RWPE2 (cell line): ENCODE measurements at regions not wholly inside any gene's neighbourhood (a gene's known extent, or its start where the extent isn't known, plus 50 kb on each side); places are given as distances from the start of the nearest gene placed in this dataset.
"Not testable (repeated sequence)": the region's sequence is repeated elsewhere in the genome, so short reads cannot be mapped to it uniquely, and the experiment has no call there.

ENCODE experiments used
- ATAC-seq: fragments of 200-7000 bp; cut with Tn5 transposase; 3 replicates; pipeline ENCODE4 v1.9.1; 2021; ENCODE audit warnings: low read depth
- DNase-seq: peaks from one replicate; pipeline ENCODE4 v3.0.0-alpha.2; 2020; ENCODE audit warnings: low spot score
- H3K27ac ChIP-seq: fragments of 450-650 bp; 2 replicates; pipeline ENCODE4 v1.5.1; 2017; ENCODE audit warnings: mild to moderate bottlenecking; ENCODE audit not compliant: poor library complexity, severe bottlenecking
- H3K27me3 ChIP-seq: fragments of 250-450 bp; sonication (Bioruptor Pico); 2 replicates; pipeline ENCODE4 v1.5.1; 2021; ENCODE audit warnings: mild to moderate bottlenecking, moderate library complexity; ENCODE audit not compliant: insufficient read depth, poor library complexity, severe bottlenecking
- H3K36me3 ChIP-seq: fragments of 250-450 bp; sonication (Bioruptor Pico); 2 replicates; pipeline ENCODE4 v1.5.1; 2020; ENCODE audit warnings: low read depth, mild to moderate bottlenecking, moderate library complexity
- H3K4me1 ChIP-seq: fragments of 250-450 bp; sonication (Bioruptor Pico); 2 replicates; pipeline ENCODE4 v1.5.1; 2021; ENCODE audit warnings: mild to moderate bottlenecking, moderate library complexity; ENCODE audit not compliant: insufficient read depth, poor library complexity, severe bottlenecking
- H3K4me3 ChIP-seq: fragments of 250-450 bp; sonication (Bioruptor Pico); 2 replicates; pipeline ENCODE4 v1.5.1; 2021; ENCODE audit warnings: mild to moderate bottlenecking, moderate library complexity; ENCODE audit not compliant: severe bottlenecking
- H3K9me3 ChIP-seq: fragments of 250-450 bp; sonication (Bioruptor Pico); 2 replicates; pipeline ENCODE4 v1.5.1; 2021; ENCODE audit warnings: mild to moderate bottlenecking, moderate library complexity; ENCODE audit not compliant: severe bottlenecking
- TF ChIP-seq, protein P1 (sequence below): fragments of 450-650 bp; IDR thresholded peaks from one replicate; pipeline ENCODE4 v1.5.1; 2017; ENCODE audit warnings: mild to moderate bottlenecking, moderate library complexity; ENCODE audit not compliant: poor library complexity, severe bottlenecking

- DNase-seq (no peak), ATAC-seq (no peak)
- H3K27me3 ChIP-seq = no peaks in the 10 kb centered on the region
- no peaks in the 10 kb centered on the region for H3K4me1 ChIP-seq
- TF ChIP-seq, protein P1, sequence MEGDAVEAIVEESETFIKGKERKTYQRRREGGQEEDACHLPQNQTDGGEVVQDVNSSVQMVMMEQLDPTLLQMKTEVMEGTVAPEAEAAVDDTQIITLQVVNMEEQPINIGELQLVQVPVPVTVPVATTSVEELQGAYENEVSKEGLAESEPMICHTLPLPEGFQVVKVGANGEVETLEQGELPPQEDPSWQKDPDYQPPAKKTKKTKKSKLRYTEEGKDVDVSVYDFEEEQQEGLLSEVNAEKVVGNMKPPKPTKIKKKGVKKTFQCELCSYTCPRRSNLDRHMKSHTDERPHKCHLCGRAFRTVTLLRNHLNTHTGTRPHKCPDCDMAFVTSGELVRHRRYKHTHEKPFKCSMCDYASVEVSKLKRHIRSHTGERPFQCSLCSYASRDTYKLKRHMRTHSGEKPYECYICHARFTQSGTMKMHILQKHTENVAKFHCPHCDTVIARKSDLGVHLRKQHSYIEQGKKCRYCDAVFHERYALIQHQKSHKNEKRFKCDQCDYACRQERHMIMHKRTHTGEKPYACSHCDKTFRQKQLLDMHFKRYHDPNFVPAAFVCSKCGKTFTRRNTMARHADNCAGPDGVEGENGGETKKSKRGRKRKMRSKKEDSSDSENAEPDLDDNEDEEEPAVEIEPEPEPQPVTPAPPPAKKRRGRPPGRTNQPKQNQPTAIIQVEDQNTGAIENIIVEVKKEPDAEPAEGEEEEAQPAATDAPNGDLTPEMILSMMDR = no peak
- no peak overlapping the region for H3K27ac ChIP-seq
- H3K9me3 ChIP-seq = no peaks in the 10 kb centered on the region
- H3K36me3 ChIP-seq = no peaks in the 10 kb centered on the region
- no peak overlapping the region for H3K4me3 ChIP-seq
Measured at GRCh38 chr11:24216488-24216887, 280.4 kb upstream of the LUZP2 start.

GRCh38 chr11:24217319-24217718 lies 279.5 kb upstream of the LUZP2 start:
- not testable (repeated sequence) for H3K36me3 ChIP-seq, ATAC-seq

DNA sequence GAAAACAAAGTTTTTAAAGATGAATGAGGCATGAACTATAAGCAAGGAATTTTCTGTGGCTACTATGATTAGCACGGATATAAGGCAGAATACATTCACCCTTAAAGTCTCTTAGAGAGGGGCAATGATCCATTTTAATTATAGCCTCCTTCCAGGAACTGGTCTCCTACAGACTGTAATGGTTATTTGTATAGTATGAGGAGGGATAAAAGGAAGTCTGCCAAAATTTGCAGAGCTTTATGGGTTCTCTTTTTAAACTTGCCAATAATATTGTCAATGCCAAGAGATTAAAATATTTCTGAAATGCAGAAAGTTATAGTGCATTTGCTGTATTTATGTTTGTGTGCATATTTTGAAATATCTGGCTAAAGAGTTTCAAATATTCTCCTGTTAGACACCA lies 271.4 kb upstream of the LUZP2 start:
- no peak for ATAC-seq

More at GRCh38 chr11:24217319-24217718, 279.5 kb upstream of the LUZP2 start:
- not testable (repeated sequence) for H3K27ac ChIP-seq, DNase-seq, H3K4me3 ChIP-seq, H3K9me3 ChIP-seq, H3K4me1 ChIP-seq, H3K27me3 ChIP-seq

GRCh38 chr11:24226606-24227005 lies 270.2 kb upstream of the LUZP2 start:
- TF ChIP-seq, protein P1 = no peak
- ATAC-seq = no peak

More for the DNA sequence above, 271.4 kb upstream of the LUZP2 start:
- TF ChIP-seq, protein P1 = no peak
- H3K4me1 ChIP-seq = no peaks in the 10 kb centered on the region
- DNase-seq = no peak
- no peaks in the 10 kb centered on the region for H3K9me3 ChIP-seq
- H3K27ac ChIP-seq = no peak overlapping the region
- no peaks in the 10 kb centered on the region for H3K36me3 ChIP-seq
- H3K4me3 ChIP-seq = no peak overlapping the region
- peaks cover 4% of the 10 kb centered on the region for H3K27me3 ChIP-seq

GRCh38 chr11:24233041-24233440 lies 263.8 kb upstream of the LUZP2 start:
- DNase-seq (no peak), ATAC-seq (no peak)
- Histone ChIP-seq H3K27me3 (no peaks in the 10 kb centered on the region), H3K4me3 (no peak overlapping the region), H3K9me3 (no peaks in the 10 kb centered on the region), H3K4me1 (no peaks in the 10 kb centered on the region), H3K27ac (no peak overlapping the region), H3K36me3 (no peaks in the 10 kb centered on the region)
- TF ChIP-seq, protein P1 = no peak

More at GRCh38 chr11:24226606-24227005, 270.2 kb upstream of the LUZP2 start:
- DNase-seq = no peak
- Histone ChIP-seq H3K4me3 (no peak overlapping the region), H3K9me3 (no peaks in the 10 kb centered on the region), H3K36me3 (no peaks in the 10 kb centered on the region), H3K27ac (no peak overlapping the region), H3K4me1 (no peaks in the 10 kb centered on the region), H3K27me3 (peaks cover 4% of the 10 kb centered on the region)
